CD14-positive monocyte (primary cell): ENCODE measurements at regions not wholly inside any gene's neighbourhood (a gene's known extent, or its start where the extent isn't known, plus 50 kb on each side); places are given as distances from the start of the nearest gene placed in this dataset.

Experiments
- DNase-seq, 3 donors: peaks; one replicate each; pipeline ENCODE4 v3.0.0-alpha.2; 2011 to 2022
- H2AFZ ChIP-seq: 2 replicates; pipeline ENCODE4 v1.6.0; 2012; ENCODE audit warnings: mild to moderate bottlenecking, low read depth, low read length, inconsistent platforms; ENCODE audit not compliant: insufficient read depth, poor library complexity, severe bottlenecking
- H3K27ac ChIP-seq, 2 donors: 1 replicate in 1 of 2; 2 replicates in 1 of 2; pipeline ENCODE4 v1.5.1; 2012 to 2013; ENCODE audit warnings: low read length in 2 of 2, control low read depth in 1 of 2, inconsistent platforms in 1 of 2, low read depth in 1 of 2, mild to moderate bottlenecking in 1 of 2
- H3K27me3 ChIP-seq, 2 donors: one replicate each; pipeline versions ENCODE4 v1.6.0 to v1.6.1; 2011 to 2013; ENCODE audit warnings: low read length in 2 of 2; ENCODE audit not compliant: control insufficient read depth in 2 of 2, insufficient read depth in 2 of 2
- H3K36me3 ChIP-seq, 2 donors: replicated peaks in 1 of 2; 1 replicate in 1 of 2; 2 replicates in 1 of 2; pipeline versions ENCODE4 v1.5.1 to v1.6.1; 2012 to 2013; ENCODE audit warnings: low read length in 2 of 2, control low read depth in 1 of 2, inconsistent platforms in 1 of 2, mild to moderate bottlenecking in 1 of 2; ENCODE audit not compliant: insufficient read depth in 2 of 2, control insufficient read depth in 1 of 2
- H3K4me1 ChIP-seq, 2 donors: 1 replicate in 1 of 2; 2 replicates in 1 of 2; pipeline versions ENCODE4 v1.5.1 to v1.6.1; 2012 to 2013; ENCODE audit warnings: low read length in 2 of 2, control low read depth in 1 of 2, inconsistent platforms in 1 of 2, mild to moderate bottlenecking in 1 of 2, moderate library complexity in 1 of 2; ENCODE audit not compliant: insufficient read depth in 2 of 2, control insufficient read depth in 1 of 2
- H3K4me2 ChIP-seq: replicated peaks from 2 replicates; pipeline ENCODE3; 2012; ENCODE audit warnings: low read length, moderate library complexity, mild to moderate bottlenecking; ENCODE audit not compliant: poor library complexity, severe bottlenecking; ENCODE audit errors: extremely low read depth
- H3K4me3 ChIP-seq, 3 experiments: fragments of 200-600 bp in 1 of 3; sonication (generic) in 1 of 3; replicated peaks in 1 of 3; 1 replicate in 2 of 3; 2 replicates in 1 of 3; pipeline ENCODE4 v1.5.1; 2011 to 2013; ENCODE audit warnings: low read length in 3 of 3, mild to moderate bottlenecking in 3 of 3, control low read depth in 2 of 3, low read depth in 2 of 3, inconsistent platforms in 1 of 3, moderate library complexity in 1 of 3
- H3K79me2 ChIP-seq: 2 replicates; pipeline ENCODE4 v1.6.0; 2012; ENCODE audit warnings: mild to moderate bottlenecking, control low read depth, inconsistent platforms, low read length, moderate library complexity; ENCODE audit not compliant: insufficient read depth
- H3K9ac ChIP-seq: 2 replicates; pipeline ENCODE4 v1.6.0; 2017; ENCODE audit warnings: low read length, mild to moderate bottlenecking; ENCODE audit not compliant: insufficient read depth, poor library complexity, severe bottlenecking
- H3K9me3 ChIP-seq, 2 donors: replicated peaks in 1 of 2; 1 replicate in 1 of 2; 2 replicates in 1 of 2; pipeline versions ENCODE4 v1.5.1 to v1.6.1; 2012 to 2013; ENCODE audit warnings: low read length in 2 of 2, control low read depth in 1 of 2; ENCODE audit not compliant: control insufficient read depth in 1 of 2, insufficient read depth in 1 of 2
- H4K20me1 ChIP-seq: 2 replicates; pipeline ENCODE4 v1.6.0; 2012; ENCODE audit warnings: mild to moderate bottlenecking, low read length, control low read depth, moderate library complexity; ENCODE audit not compliant: insufficient read depth
- H3K27ac Mint-ChIP-seq, 7 donors: one replicate each; pipeline ENCODE4 v1.8.0; 2020; ENCODE audit warnings: mild to moderate bottlenecking in 7 of 7, mixed read lengths in 7 of 7, moderate library complexity in 6 of 7, inconsistent platforms in 2 of 7
- H3K27me3 Mint-ChIP-seq, 3 donors: one replicate each; pipeline ENCODE4 v1.8.0; 2021 to 2022; ENCODE audit warnings: low read depth in 3 of 3, mild to moderate bottlenecking in 3 of 3, mixed read lengths in 3 of 3, moderate library complexity in 3 of 3, inconsistent platforms in 1 of 3
- H3K36me3 Mint-ChIP-seq, 2 donors: one replicate each; pipeline ENCODE4 v1.8.0; 2020; ENCODE audit warnings: mixed read lengths in 2 of 2, inconsistent platforms in 1 of 2, mild to moderate bottlenecking in 1 of 2
- H3K4me1 Mint-ChIP-seq: one replicate; pipeline ENCODE4 v1.8.0; 2020; ENCODE audit warnings: mild to moderate bottlenecking, mixed read lengths
- H3K4me3 Mint-ChIP-seq, 2 donors: one replicate each; pipeline ENCODE4 v1.8.0; 2020; ENCODE audit warnings: mild to moderate bottlenecking in 2 of 2, mixed read lengths in 2 of 2, moderate library complexity in 1 of 2
- H3K9me3 Mint-ChIP-seq, 7 donors: one replicate each; pipeline ENCODE4 v1.8.0; 2020 to 2022; ENCODE audit warnings: mixed read lengths in 7 of 7, mild to moderate bottlenecking in 6 of 7, moderate library complexity in 6 of 7, inconsistent platforms in 2 of 7
- WGBS: methylation state at CpG from one replicate; pipeline ENCODE4 v1.1.5; 2013; ENCODE audit warnings: missing lambda C conversion rate; ENCODE audit not compliant: insufficient coverage; 5-methylcytosine and 5-hydroxymethylcytosine counted together
- intact Hi-C, 2 donors: fragments of 100-400 bp; cut with micrococcal nuclease; formaldehyde crosslinking; loops; one replicate each; pipeline versions ENCODE4 v1.15.0 to v1.15.1; 2023
- TF ChIP-seq, protein P1 (sequence below): fragments of 200-600 bp; IDR thresholded peaks from one replicate; pipeline ENCODE4 v1.8.0; 2022; ENCODE audit warnings: antibody characterized with exemption, mild to moderate bottlenecking

DNA sequence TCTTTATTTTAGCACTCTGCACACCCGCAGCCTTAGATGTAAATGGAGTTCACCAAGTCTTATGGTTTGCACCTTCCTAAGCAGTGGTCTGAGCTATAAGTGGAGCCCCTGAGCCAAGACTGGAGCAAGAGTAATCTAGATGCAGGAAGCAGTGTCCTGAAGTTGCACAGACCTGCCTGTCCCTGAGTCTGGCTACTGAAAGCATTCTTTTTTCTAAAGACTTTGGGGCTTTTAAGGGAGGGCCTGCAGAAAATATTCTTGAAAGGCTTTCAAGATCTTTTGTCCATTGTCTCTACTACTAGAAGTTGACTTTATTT is 389.7 kb downstream of the KDM5D start:
- Histone ChIP-seq H3K4me3 (no peak overlapping the region), H3K9ac (no peak overlapping the region), H4K20me1 (no peaks in the 10 kb centered on the region), H2AFZ (no peak overlapping the region), H3K36me3 (no peaks in the 10 kb centered on the region), H3K4me1 (no peaks in the 10 kb centered on the region), H3K27me3 (no peaks in the 10 kb centered on the region), H3K79me2 (no peaks in the 10 kb centered on the region), H3K27ac (no peak overlapping the region), H3K9me3 (no peaks in the 10 kb centered on the region), H3K4me2 (no peak overlapping the region)
- H3K4me3 Mint-ChIP-seq: no peak overlapping the region
- TF ChIP-seq, protein P1, sequence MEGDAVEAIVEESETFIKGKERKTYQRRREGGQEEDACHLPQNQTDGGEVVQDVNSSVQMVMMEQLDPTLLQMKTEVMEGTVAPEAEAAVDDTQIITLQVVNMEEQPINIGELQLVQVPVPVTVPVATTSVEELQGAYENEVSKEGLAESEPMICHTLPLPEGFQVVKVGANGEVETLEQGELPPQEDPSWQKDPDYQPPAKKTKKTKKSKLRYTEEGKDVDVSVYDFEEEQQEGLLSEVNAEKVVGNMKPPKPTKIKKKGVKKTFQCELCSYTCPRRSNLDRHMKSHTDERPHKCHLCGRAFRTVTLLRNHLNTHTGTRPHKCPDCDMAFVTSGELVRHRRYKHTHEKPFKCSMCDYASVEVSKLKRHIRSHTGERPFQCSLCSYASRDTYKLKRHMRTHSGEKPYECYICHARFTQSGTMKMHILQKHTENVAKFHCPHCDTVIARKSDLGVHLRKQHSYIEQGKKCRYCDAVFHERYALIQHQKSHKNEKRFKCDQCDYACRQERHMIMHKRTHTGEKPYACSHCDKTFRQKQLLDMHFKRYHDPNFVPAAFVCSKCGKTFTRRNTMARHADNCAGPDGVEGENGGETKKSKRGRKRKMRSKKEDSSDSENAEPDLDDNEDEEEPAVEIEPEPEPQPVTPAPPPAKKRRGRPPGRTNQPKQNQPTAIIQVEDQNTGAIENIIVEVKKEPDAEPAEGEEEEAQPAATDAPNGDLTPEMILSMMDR: no peak
- no peaks in the 10 kb centered on the region for H3K4me1 Mint-ChIP-seq
- H3K36me3 Mint-ChIP-seq: no peaks in the 10 kb centered on the region
- WGBS: no CpG with 5 or more reads among the region's 1 CpG
- intact Hi-C loops: no loop called here
- DNase-seq: no peak
- H3K27me3 Mint-ChIP-seq: no peaks in the 10 kb centered on the region
- H3K9me3 Mint-ChIP-seq: peaks cover 0 to 6% (median 0%) of the 10 kb centered on the region in 7 donors
- H3K27ac Mint-ChIP-seq: no peak overlapping the region

DNA sequence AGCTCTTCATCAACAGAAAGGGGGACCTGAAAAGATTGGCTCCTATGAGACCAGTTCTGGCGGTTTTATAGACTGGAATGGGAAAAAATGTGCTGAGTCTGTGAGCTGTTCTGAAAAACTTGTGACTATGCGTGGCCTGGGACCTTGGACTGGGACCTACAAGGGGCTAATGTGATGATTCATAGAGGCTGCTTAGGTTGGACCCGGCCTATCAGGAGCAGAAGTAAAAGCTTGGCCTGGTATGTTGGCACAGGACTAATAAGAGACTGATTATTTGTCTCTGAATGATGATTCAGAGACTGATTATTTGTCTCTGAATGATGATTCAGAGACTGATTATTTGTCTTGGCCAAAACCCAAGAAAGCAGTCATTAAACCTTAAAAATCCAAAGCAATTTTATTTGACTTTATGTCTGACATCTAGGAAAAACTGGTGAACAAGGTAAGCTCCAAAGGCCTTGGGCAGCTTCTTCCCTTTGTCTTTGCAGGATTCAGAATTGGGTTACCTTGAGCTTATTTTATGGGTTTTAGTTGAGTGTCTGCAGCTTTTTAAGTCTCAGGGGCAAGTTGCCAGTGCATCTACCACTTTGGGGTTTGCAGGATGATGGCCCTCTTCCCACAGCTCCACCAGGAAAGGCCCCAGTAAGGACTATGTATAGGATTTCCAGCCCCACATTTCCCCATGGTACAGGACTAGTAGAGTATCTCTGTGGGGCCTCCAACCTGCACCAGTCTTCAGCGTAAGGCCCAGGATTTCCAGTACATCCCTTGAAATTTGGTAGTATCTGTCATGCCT is 390.3 kb downstream of the KDM5D start:
- Histone ChIP-seq H3K4me2 (no peak overlapping the region), H3K9me3 (no peaks in the 10 kb centered on the region), H3K27me3 (no peaks in the 10 kb centered on the region), H3K27ac (no peak overlapping the region), H3K36me3 (no peaks in the 10 kb centered on the region), H3K79me2 (no peaks in the 10 kb centered on the region), H4K20me1 (no peaks in the 10 kb centered on the region), H3K9ac (no peak overlapping the region), H2AFZ (no peak overlapping the region), H3K4me3 (no peak overlapping the region), H3K4me1 (no peaks in the 10 kb centered on the region)
- Mint-ChIP-seq H3K27ac (no peak overlapping the region), H3K9me3 (peaks cover 0 to 6% (median 0%) of the 10 kb centered on the region in 7 donors), H3K4me1 (no peaks in the 10 kb centered on the region), H3K27me3 (no peaks in the 10 kb centered on the region), H3K4me3 (no peak overlapping the region), H3K36me3 (no peaks in the 10 kb centered on the region)
- intact Hi-C loops: no loop called here
- DNase-seq: no peak
- TF ChIP-seq, protein P1: no peak
- WGBS: 100% methylated on average over 1 of the region's 4 CpGs
